SU-DHL-6 (cell line): ENCODE measurements at regions not wholly inside any gene's neighbourhood (a gene's known extent, or its start where the extent isn't known, plus 50 kb on each side); places are given as distances from the start of the nearest gene placed in this dataset.

Experiments
- H2AFZ ChIP-seq: fragments of 200-600 bp; sonication (generic); 2 replicates; pipeline ENCODE4 v1.6.1; 2014; ENCODE audit warnings: low read depth, mild to moderate bottlenecking, moderate library complexity, mixed read lengths, antibody characterized with exemption, low read length; ENCODE audit not compliant: severe bottlenecking
- H3F3A ChIP-seq: fragments of 200-600 bp; shearing (Covaris generic); 2 replicates; pipeline ENCODE4 v1.6.0; 2016; ENCODE audit warnings: antibody characterized with exemption, mild to moderate bottlenecking; ENCODE audit not compliant: insufficient read depth
- H3K27ac ChIP-seq: fragments of 200-600 bp; sonication (generic); 2 replicates; pipeline ENCODE4 v1.5.1; 2016; ENCODE audit warnings: low read depth, mild to moderate bottlenecking, low read length, moderate library complexity, mixed read lengths
- H3K27me3 ChIP-seq: fragments of 200-600 bp; sonication (generic), shearing (Covaris generic); 2 replicates; pipeline ENCODE4 v1.6.0; 2014; ENCODE audit warnings: mild to moderate bottlenecking, low read length
- H3K36me3 ChIP-seq: fragments of 200-600 bp; sonication (generic); 2 replicates; pipeline ENCODE4 v1.6.1; 2014; ENCODE audit warnings: mild to moderate bottlenecking, low read length, mixed read lengths
- H3K4me2 ChIP-seq: fragments of 300-600, 200-600 bp; shearing (Covaris generic), sonication (generic); 2 replicates; pipeline ENCODE4 v1.6.0; 2014; ENCODE audit warnings: low read length, low read depth, mild to moderate bottlenecking; ENCODE audit not compliant: poor library complexity, severe bottlenecking
- H3K4me3 ChIP-seq: fragments of 200-600 bp; sonication (generic); 2 replicates; pipeline ENCODE4 v1.5.1; 2014; ENCODE audit warnings: antibody characterized with exemption, low read length, mild to moderate bottlenecking, mixed read lengths; ENCODE audit not compliant: insufficient read depth, poor library complexity, severe bottlenecking
- H3K79me2 ChIP-seq: fragments of 200-600 bp; sonication (generic); 2 replicates; pipeline ENCODE4 v1.6.1; 2014; ENCODE audit warnings: mild to moderate bottlenecking, low read length, moderate library complexity; ENCODE audit not compliant: insufficient read depth
- H3K9ac ChIP-seq: fragments of 200-600 bp; sonication (generic); 2 replicates; pipeline ENCODE4 v1.7.0; 2014; ENCODE audit warnings: mild to moderate bottlenecking, low read length
- H3K9me2 ChIP-seq: fragments of 200-600 bp; sonication (generic); replicated peaks from 2 replicates; pipeline ENCODE4 v1.6.1; 2014; ENCODE audit warnings: low read length; ENCODE audit not compliant: insufficient read depth
- H3K9me3 ChIP-seq: fragments of 200-600 bp; sonication (generic); 2 replicates; pipeline ENCODE4 v1.6.1; 2014; ENCODE audit warnings: low read length, mixed read lengths; ENCODE audit not compliant: insufficient read depth
- H4K20me1 ChIP-seq: fragments of 200-600 bp; sonication (generic); 2 replicates; pipeline ENCODE4 v1.6.1; 2014; ENCODE audit warnings: low read depth, mild to moderate bottlenecking, antibody characterized with exemption, low read length, moderate library complexity, mixed read lengths
- EZH2phosphoT487 ChIP-seq: fragments of 200-600 bp; sonication (generic), shearing (Covaris generic); conservative IDR thresholded peaks from 2 replicates; pipeline ENCODE4 v1.6.1; 2018; ENCODE audit warnings: mild to moderate bottlenecking, antibody characterized with exemption, low read length, moderate library complexity, mixed read lengths
- TF ChIP-seq, protein P1 (sequence below): fragments of 200-600 bp; sonication (generic); IDR thresholded peaks from one replicate; pipeline ENCODE4 v1.5.1; 2017; ENCODE audit warnings: antibody characterized with exemption, mild to moderate bottlenecking, low read length, moderate library complexity; ENCODE audit not compliant: insufficient read depth, poor library complexity, severe bottlenecking

DNA sequence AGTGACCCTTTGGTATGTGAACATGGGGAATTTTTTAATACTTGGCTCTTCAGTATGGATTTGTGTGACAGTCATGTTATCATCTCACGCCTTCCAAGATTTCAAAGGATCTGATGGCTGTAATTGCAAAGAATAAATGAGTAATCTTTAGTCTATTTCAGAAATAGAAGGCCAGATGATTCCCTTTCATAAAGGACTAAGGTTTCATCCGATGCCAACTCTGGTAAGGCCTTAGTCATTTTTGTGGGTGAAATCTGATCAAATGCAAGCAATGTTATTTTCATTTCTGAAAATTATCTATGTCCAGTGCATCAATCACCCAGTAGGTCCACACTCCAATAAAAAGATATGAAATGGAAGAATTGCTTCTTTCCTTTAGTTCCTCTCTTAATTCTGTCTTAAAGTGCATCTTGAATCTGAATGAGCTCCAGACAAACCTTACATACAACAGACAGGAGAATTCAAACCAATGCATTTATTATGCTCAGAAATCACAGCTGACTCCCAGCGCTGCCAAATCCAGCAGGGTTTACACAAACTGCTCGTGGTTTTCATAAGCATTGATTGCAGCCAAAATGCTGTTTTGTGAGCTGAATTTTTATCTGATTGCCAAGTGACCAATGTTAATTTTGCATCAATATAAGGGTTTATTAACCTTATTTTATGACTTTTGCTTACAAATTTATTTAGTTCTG is 565.2 kb upstream of the MARCKS start:
- Histone ChIP-seq H3K27me3 (no peaks in the 10 kb centered on the region), H3F3A (no peaks in the 10 kb centered on the region), H3K79me2 (no peaks in the 10 kb centered on the region), H3K9ac (no peak overlapping the region), H3K36me3 (no peaks in the 10 kb centered on the region), H2AFZ (no peak overlapping the region), H3K4me3 (no peak overlapping the region), H4K20me1 (no peaks in the 10 kb centered on the region), H3K9me2 (no peaks in the 10 kb centered on the region), H3K4me2 (no peak overlapping the region), H3K9me3 (no peaks in the 10 kb centered on the region), H3K27ac (no peak overlapping the region)
- TF ChIP-seq, protein P1, sequence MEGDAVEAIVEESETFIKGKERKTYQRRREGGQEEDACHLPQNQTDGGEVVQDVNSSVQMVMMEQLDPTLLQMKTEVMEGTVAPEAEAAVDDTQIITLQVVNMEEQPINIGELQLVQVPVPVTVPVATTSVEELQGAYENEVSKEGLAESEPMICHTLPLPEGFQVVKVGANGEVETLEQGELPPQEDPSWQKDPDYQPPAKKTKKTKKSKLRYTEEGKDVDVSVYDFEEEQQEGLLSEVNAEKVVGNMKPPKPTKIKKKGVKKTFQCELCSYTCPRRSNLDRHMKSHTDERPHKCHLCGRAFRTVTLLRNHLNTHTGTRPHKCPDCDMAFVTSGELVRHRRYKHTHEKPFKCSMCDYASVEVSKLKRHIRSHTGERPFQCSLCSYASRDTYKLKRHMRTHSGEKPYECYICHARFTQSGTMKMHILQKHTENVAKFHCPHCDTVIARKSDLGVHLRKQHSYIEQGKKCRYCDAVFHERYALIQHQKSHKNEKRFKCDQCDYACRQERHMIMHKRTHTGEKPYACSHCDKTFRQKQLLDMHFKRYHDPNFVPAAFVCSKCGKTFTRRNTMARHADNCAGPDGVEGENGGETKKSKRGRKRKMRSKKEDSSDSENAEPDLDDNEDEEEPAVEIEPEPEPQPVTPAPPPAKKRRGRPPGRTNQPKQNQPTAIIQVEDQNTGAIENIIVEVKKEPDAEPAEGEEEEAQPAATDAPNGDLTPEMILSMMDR, result no peak
- TF ChIP-seq EZH2phosphoT487, result no peak

DNA sequence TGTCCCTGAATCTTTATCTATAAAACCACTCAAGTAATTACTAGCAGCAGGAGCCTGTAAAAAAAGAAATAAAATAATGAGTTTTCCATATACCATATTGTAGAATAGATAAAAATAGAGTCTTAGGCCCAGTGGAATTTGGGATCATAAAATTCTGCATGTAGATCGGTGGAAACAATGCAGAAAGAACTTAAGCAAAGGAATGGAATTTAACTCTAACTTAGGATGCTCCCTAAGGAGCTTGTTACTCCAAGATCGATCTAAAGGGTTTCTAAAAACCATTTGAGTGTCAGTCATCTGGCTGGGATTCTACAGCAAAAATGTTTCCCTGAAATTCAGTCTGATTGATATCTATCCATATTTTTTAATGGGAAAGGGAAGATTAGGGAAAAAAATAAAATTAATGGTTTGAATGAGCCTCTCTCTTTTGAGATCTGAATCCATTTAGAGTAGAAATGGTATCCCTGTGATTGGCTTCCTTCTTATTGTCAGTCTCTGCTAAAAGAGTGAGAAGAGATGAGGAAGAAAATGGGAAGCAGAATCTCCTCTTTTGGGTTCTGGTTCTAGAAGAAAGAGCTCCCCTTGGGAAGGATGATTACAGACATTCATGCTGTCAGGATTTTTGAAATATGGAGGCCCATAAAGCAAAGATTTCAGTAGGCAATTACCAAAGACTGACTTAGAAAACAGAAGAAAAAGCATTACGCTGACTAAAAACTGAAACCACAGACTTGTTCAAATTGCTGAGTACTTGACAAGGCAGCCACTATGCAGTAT is 564.3 kb upstream of the MARCKS start:
- H3K4me2 ChIP-seq, result no peak overlapping the region
- H4K20me1 ChIP-seq, result no peaks in the 10 kb centered on the region
- no peaks in the 10 kb centered on the region for H3K27me3 ChIP-seq
- no peak overlapping the region for H3K9ac ChIP-seq
- no peaks in the 10 kb centered on the region for H3F3A ChIP-seq
- no peaks in the 10 kb centered on the region for H3K36me3 ChIP-seq
- H3K9me2 ChIP-seq, result no peaks in the 10 kb centered on the region
- H3K79me2 ChIP-seq, result no peaks in the 10 kb centered on the region
- no peak overlapping the region for H2AFZ ChIP-seq
- no peaks in the 10 kb centered on the region for H3K9me3 ChIP-seq
- TF ChIP-seq, protein P1, result no peak
- no peak for TF ChIP-seq EZH2phosphoT487
- H3K4me3 ChIP-seq, result no peak overlapping the region
- no peak overlapping the region for H3K27ac ChIP-seq

DNA sequence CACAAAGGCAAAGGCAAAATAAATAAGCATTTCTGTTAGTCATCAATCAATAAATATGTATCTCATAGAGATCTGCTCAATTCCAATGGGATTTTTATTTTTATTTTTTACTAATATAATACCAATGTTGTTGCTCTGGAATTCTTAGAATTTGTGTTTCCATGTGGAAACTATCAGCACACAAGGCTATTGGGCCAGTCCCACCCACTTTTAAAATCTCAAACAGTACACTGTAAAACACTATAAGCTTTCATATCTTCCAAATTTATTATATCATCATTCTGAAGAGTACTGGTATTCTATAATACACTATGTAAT is 563.8 kb upstream of the MARCKS start:
- Histone ChIP-seq H3K27ac (no peak overlapping the region), H3K9me2 (no peaks in the 10 kb centered on the region), H3K36me3 (no peaks in the 10 kb centered on the region), H2AFZ (no peak overlapping the region), H3K4me3 (no peak overlapping the region), H3F3A (no peaks in the 10 kb centered on the region), H4K20me1 (no peaks in the 10 kb centered on the region), H3K4me2 (no peak overlapping the region), H3K9ac (no peak overlapping the region), H3K27me3 (no peaks in the 10 kb centered on the region), H3K79me2 (no peaks in the 10 kb centered on the region), H3K9me3 (no peaks in the 10 kb centered on the region)
- TF ChIP-seq, protein P1, result no peak
- TF ChIP-seq EZH2phosphoT487, result no peak
